Right atrium auricular region (tissue), 2 donors: ENCODE measurements at regions not wholly inside any gene's neighbourhood (a gene's known extent, or its start where the extent isn't known, plus 50 kb on each side); places are given as distances from the start of the nearest gene placed in this dataset.

Source experiments
- DNase-seq: peaks from one replicate; pipeline ENCODE4 v3.0.0-alpha.2; 2019; ENCODE audit warnings: low spot score
- H3K27ac ChIP-seq, 2 donors: fragments of 200-600 bp; sonication (generic); 1 replicate in 1 of 2; 2 replicates in 1 of 2; pipeline ENCODE4 v1.5.1; 2016 to 2019
- H3K27me3 ChIP-seq, 2 donors: fragments of 200-600 bp; sonication (generic); one replicate each; pipeline versions ENCODE4 v1.5.1 to v1.6.0; 2017 to 2019
- H3K36me3 ChIP-seq: fragments of 200-600 bp; sonication (generic); one replicate; pipeline ENCODE4 v1.5.1; 2016
- H3K4me1 ChIP-seq, 2 donors: fragments of 200-600 bp; sonication (generic); one replicate each; pipeline versions ENCODE4 v1.5.1 to v1.6.0; 2017 to 2019
- H3K4me3 ChIP-seq, 2 donors: fragments of 200-600 bp; sonication (generic); 1 replicate in 1 of 2; 2 replicates in 1 of 2; pipeline ENCODE4 v1.5.1; 2017 to 2019; ENCODE audit warnings: mild to moderate bottlenecking in 1 of 2, moderate library complexity in 1 of 2
- H3K9me3 ChIP-seq, 2 donors: fragments of 200-600 bp; sonication (generic); one replicate each; pipeline ENCODE4 v1.5.1; 2019
- TF ChIP-seq, protein P1 (sequence below), 2 donors: fragments of 200-600 bp; sonication (generic); IDR thresholded peaks; one replicate each; pipeline ENCODE4 v1.5.1; 2019; ENCODE audit warnings: antibody characterized with exemption in 2 of 2

DNA sequence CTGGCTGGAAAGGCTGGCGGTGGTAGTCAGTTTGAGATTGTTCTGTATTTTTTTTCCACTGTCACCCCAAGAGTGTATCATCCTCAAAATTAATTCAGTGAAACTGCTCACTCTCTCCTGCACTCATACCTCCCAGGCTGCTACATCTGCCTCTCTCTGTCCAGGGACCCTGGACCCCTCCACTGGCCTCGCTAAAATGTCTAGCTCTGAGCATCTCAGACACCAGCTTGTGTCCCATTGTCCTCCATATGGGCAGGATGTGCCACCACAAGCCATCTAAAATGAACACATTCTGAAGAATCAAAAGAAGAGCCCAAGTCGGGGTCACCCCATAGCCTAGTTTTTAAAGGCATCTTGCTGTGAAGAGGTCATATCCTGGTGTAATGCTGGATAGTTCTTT, 345.5 kb upstream of the TSHZ3 start:
- TF ChIP-seq, protein P1, sequence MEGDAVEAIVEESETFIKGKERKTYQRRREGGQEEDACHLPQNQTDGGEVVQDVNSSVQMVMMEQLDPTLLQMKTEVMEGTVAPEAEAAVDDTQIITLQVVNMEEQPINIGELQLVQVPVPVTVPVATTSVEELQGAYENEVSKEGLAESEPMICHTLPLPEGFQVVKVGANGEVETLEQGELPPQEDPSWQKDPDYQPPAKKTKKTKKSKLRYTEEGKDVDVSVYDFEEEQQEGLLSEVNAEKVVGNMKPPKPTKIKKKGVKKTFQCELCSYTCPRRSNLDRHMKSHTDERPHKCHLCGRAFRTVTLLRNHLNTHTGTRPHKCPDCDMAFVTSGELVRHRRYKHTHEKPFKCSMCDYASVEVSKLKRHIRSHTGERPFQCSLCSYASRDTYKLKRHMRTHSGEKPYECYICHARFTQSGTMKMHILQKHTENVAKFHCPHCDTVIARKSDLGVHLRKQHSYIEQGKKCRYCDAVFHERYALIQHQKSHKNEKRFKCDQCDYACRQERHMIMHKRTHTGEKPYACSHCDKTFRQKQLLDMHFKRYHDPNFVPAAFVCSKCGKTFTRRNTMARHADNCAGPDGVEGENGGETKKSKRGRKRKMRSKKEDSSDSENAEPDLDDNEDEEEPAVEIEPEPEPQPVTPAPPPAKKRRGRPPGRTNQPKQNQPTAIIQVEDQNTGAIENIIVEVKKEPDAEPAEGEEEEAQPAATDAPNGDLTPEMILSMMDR (IDR thresholded peaks at IDR 0.05) = no peak
- no peak overlapping the region for H3K4me3 ChIP-seq
- no peaks in the 10 kb centered on the region for H3K4me1 ChIP-seq
- no peak overlapping the region for H3K27ac ChIP-seq
- H3K27me3 ChIP-seq = no peaks in the 10 kb centered on the region
- DNase-seq = no peak
- H3K36me3 ChIP-seq = no peaks in the 10 kb centered on the region
- no peaks in the 10 kb centered on the region for H3K9me3 ChIP-seq

DNA sequence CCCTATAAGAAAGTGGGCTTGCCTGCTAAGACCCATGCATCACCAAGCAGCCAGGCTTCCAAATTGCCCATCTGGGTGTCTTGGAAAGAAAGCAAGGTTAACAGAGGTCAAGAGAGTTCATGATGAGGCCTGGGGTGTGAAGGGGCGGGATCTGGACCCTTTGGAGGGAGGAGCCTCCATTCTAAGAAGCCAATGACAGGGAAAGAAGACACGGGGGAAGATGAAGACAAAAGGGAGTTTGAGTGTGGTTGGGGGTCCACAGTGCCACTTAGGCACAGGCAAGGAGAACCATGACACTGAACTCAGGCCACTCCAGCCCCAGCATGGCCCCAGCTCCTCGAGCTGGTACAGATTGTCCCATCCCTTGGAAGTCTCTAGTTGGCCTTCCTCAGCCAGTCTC, 350.2 kb upstream of the TSHZ3 start:
- H3K36me3 ChIP-seq = no peaks in the 10 kb centered on the region
- no peak overlapping the region for H3K4me3 ChIP-seq
- H3K27ac ChIP-seq = no peak overlapping the region
- no peaks in the 10 kb centered on the region for H3K9me3 ChIP-seq
- H3K4me1 ChIP-seq = no peaks in the 10 kb centered on the region
- TF ChIP-seq, protein P1 (IDR thresholded peaks at IDR 0.05) = no peak
- no peak for DNase-seq
- H3K27me3 ChIP-seq = no peaks in the 10 kb centered on the region

DNA sequence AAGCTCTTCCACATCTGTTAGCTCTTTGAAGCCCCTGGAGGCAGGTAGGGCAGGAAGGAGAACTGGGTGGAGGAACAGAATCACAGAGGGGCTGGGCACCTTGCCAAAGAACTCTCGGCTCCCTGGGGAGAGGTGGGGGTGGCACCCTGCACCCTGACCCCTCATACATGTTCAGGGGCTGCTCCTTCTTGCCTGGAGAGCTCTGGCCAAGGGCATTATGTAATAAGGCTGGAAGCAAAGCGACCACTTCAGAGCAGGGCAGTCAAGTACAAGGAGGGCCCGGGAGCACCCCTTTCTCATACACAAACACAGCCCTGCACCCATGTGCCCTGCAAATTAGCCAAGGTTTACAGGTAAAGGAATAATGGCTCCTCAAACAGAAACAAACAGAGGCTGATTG, 351.9 kb upstream of the TSHZ3 start:
- Histone ChIP-seq H3K9me3 (no peaks in the 10 kb centered on the region), H3K4me1 (no peaks in the 10 kb centered on the region), H3K27me3 (no peaks in the 10 kb centered on the region), H3K4me3 (no peak overlapping the region), H3K27ac (no peak overlapping the region), H3K36me3 (no peaks in the 10 kb centered on the region)
- no peak for DNase-seq
- TF ChIP-seq, protein P1 (IDR thresholded peaks at IDR 0.05) = no peak

- Histone ChIP-seq H3K9me3 (no peaks in the 10 kb centered on the region), H3K4me3 (no peak overlapping the region), H3K4me1 (no peaks in the 10 kb centered on the region), H3K36me3 (no peaks in the 10 kb centered on the region), H3K27ac (no peak overlapping the region), H3K27me3 (no peaks in the 10 kb centered on the region)
- TF ChIP-seq, protein P1 (IDR thresholded peaks at IDR 0.05) = no peak
- no peak for DNase-seq
These were observed 356.4 kb upstream of the TSHZ3 start for GRCh38 chr19:31705656-31706055.

DNA sequence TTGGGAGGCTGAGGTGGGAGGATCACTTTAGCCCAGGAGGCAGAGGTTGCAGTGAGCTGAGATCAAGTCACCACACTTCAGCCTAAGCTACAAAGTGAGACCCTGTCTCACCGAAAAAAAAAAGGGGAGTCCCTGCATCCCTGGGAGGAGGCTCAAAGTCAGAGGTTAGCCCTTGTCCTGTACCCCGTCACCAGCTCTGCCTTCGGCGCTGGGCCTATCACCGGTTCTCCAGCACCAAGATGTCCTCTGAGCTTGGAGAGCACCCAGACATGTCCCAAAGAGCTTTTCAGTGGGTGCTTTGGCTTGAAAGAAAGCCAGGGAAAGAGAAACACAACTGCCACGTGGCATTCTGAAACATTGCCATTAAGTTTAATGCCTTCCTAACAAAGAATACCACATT, 356.9 kb upstream of the TSHZ3 start:
- no peaks in the 10 kb centered on the region for H3K4me1 ChIP-seq
- no peaks in the 10 kb centered on the region for H3K36me3 ChIP-seq
- no peak overlapping the region for H3K4me3 ChIP-seq
- TF ChIP-seq, protein P1 (IDR thresholded peaks at IDR 0.05) = no peak
- H3K9me3 ChIP-seq = no peaks in the 10 kb centered on the region
- H3K27me3 ChIP-seq = no peaks in the 10 kb centered on the region
- no peak for DNase-seq
- no peak overlapping the region for H3K27ac ChIP-seq
